Liver (tissue), 3 donors: ENCODE measurements at regions not wholly inside any gene's neighbourhood (a gene's known extent, or its start where the extent isn't known, plus 50 kb on each side); places are given as distances from the start of the nearest gene placed in this dataset.

Experiments used
- CTCF ChIP-seq: fragments of 150-350 bp; IDR thresholded peaks from 2 replicates; pipeline ENCODE4 v1.5.1; 2017; ENCODE audit warnings: improper control_type of control experiment, low read depth, low read length; ENCODE audit not compliant: missing input control
- EGR1 ChIP-seq, 2 donors: IDR thresholded peaks; 2 replicates each; pipeline ENCODE4 v1.6.1; 2016 to 2018; ENCODE audit warnings: antibody characterized with exemption in 2 of 2, low read depth in 2 of 2
- FOXA1 ChIP-seq: IDR thresholded peaks from 2 replicates; pipeline ENCODE4 v1.6.1; 2016; ENCODE audit warnings: antibody characterized with exemption
- GABPA ChIP-seq, 2 donors: IDR thresholded peaks in 1 of 2; conservative IDR thresholded peaks in 1 of 2; 2 replicates each; pipeline ENCODE4 v1.6.1; 2016; ENCODE audit warnings: antibody characterized with exemption in 2 of 2, mild to moderate bottlenecking in 1 of 2, moderate library complexity in 1 of 2
- HNF4A ChIP-seq, 2 donors: conservative IDR thresholded peaks; 2 replicates each; pipeline ENCODE4 v1.6.1; 2016; ENCODE audit warnings: antibody characterized with exemption in 2 of 2, mild to moderate bottlenecking in 2 of 2
- JUND ChIP-seq, 2 donors: IDR thresholded peaks; 2 replicates each; pipeline ENCODE4 v1.6.1; 2016; ENCODE audit warnings: antibody characterized with exemption in 2 of 2
- RAD21 ChIP-seq, 2 donors: IDR thresholded peaks; 2 replicates each; pipeline ENCODE4 v1.6.1; 2016; ENCODE audit warnings: antibody characterized with exemption in 2 of 2, mild to moderate bottlenecking in 2 of 2
- REST ChIP-seq: IDR thresholded peaks from 2 replicates; pipeline ENCODE4 v1.6.1; 2016; ENCODE audit warnings: antibody characterized with exemption, mild to moderate bottlenecking
- RXRA ChIP-seq, 2 donors: IDR thresholded peaks; 2 replicates each; pipeline ENCODE4 v1.6.1; 2017 to 2018; ENCODE audit warnings: antibody characterized with exemption in 2 of 2, mild to moderate bottlenecking in 1 of 2
- SP1 ChIP-seq: IDR thresholded peaks from 2 replicates; pipeline ENCODE4 v1.6.1; 2018; ENCODE audit warnings: antibody characterized with exemption, mild to moderate bottlenecking
- TAF1 ChIP-seq: conservative IDR thresholded peaks from 2 replicates; pipeline ENCODE4 v1.6.1; 2016; ENCODE audit warnings: antibody characterized with exemption, mild to moderate bottlenecking
- YY1 ChIP-seq: IDR thresholded peaks from 2 replicates; pipeline ENCODE4 v1.6.1; 2016; ENCODE audit warnings: antibody characterized with exemption, mild to moderate bottlenecking
- TF ChIP-seq, protein P1 (sequence below): IDR thresholded peaks from 2 replicates; pipeline ENCODE4 v1.6.1; 2016; ENCODE audit warnings: antibody characterized with exemption
- donor health status: healthy.
- donor health status: healthy.

- TF ChIP-seq HNF4A (conservative IDR thresholded peaks at IDR 0.05) (no peak), REST (no peak), CTCF (no peak), RXRA (IDR thresholded peaks at IDR 0.05) (no peak), RAD21 (IDR thresholded peaks at IDR 0.05) (no peak), JUND (IDR thresholded peaks at IDR 0.05) (no peak), EGR1 (IDR thresholded peaks at IDR 0.05; ENCODE audit: low read depth in 2 of 2) (no peak), FOXA1 (no peak), SP1 (no peak), YY1 (no peak), GABPA (IDR thresholded peaks at IDR 0.05 in 1 of 2, conservative IDR thresholded peaks at IDR 0.05 in 1 of 2) (no peak), TAF1 (no peak)
- TF ChIP-seq, protein P1, sequence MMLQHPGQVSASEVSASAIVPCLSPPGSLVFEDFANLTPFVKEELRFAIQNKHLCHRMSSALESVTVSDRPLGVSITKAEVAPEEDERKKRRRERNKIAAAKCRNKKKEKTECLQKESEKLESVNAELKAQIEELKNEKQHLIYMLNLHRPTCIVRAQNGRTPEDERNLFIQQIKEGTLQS = no peak
These were observed 86.5 kb upstream of the ANKRD55 start for GRCh38 chr5:56319526-56320181.
